Keratinocyte (primary cell): ENCODE measurements at regions not wholly inside any gene's neighbourhood (a gene's known extent, or its start where the extent isn't known, plus 50 kb on each side); places are given as distances from the start of the nearest gene placed in this dataset.

ENCODE experiments used
- EZH2 ChIP-seq: IDR thresholded peaks from one replicate; pipeline ENCODE4 v1.6.1; 2012; ENCODE audit warnings: inconsistent platforms, mild to moderate bottlenecking, low read length, moderate library complexity
- TF ChIP-seq, protein P1 (sequence below), 3 experiments: IDR thresholded peaks in 1 of 3; conservative IDR thresholded peaks in 1 of 3; optimal IDR thresholded peaks in 1 of 3; 2 replicates in 2 of 3; 3 replicates in 1 of 3; pipeline versions ENCODE3 to v1.5.1; 2011; ENCODE audit warnings: low read length in 3 of 3, mild to moderate bottlenecking in 3 of 3, moderate library complexity in 2 of 3, control low read depth in 1 of 3, inconsistent platforms in 1 of 3; ENCODE audit not compliant: insufficient read depth in 2 of 3; ENCODE audit errors: extremely low read depth in 1 of 3

DNA sequence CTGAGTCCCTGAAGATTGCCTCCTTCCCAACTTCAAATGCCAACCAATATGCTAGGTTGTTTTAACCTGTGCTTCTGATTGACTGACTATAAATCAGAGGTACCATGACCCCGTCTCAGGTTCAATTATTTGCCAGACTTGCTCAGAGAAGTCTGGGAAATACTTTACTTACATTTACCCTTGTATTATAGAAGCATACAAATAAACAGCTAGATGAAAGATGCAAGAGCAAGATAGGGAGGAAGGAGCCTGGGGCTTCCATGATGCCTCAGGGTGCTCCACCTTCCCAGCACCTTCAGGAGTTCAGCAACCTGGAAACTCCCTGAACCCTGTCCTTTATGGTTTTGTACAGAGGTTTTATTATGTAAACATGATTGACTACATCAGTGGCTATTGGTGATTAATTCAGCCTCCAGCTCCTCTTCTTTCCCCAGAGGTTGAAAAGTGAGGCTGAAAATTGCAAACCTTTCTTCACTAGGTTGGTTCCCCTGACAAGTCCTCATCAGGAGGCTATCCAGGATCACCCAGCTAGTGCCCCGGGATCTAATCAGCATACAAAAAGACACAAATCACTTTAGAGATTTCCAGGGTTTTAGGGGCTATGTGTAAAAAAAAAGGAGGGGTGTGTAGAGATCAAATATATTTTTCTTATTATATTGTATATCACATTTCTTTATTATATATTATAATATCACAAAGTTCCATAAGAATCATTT lies 547.7 kb downstream of the EPM2A start:
- TF ChIP-seq, protein P1, sequence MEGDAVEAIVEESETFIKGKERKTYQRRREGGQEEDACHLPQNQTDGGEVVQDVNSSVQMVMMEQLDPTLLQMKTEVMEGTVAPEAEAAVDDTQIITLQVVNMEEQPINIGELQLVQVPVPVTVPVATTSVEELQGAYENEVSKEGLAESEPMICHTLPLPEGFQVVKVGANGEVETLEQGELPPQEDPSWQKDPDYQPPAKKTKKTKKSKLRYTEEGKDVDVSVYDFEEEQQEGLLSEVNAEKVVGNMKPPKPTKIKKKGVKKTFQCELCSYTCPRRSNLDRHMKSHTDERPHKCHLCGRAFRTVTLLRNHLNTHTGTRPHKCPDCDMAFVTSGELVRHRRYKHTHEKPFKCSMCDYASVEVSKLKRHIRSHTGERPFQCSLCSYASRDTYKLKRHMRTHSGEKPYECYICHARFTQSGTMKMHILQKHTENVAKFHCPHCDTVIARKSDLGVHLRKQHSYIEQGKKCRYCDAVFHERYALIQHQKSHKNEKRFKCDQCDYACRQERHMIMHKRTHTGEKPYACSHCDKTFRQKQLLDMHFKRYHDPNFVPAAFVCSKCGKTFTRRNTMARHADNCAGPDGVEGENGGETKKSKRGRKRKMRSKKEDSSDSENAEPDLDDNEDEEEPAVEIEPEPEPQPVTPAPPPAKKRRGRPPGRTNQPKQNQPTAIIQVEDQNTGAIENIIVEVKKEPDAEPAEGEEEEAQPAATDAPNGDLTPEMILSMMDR (optimal IDR thresholded peaks at IDR 0.05 in 1 of 3, IDR thresholded peaks at IDR 0.05 in 1 of 3, conservative IDR thresholded peaks at IDR 0.05 in 1 of 3; ENCODE audit: extremely low read depth in 1 of 3, insufficient read depth in 2 of 3, low read length in 3 of 3) = no peak
- TF ChIP-seq EZH2 = no peak
